SK-N-MC (cell line): ENCODE measurements at regions not wholly inside any gene's neighbourhood (a gene's known extent, or its start where the extent isn't known, plus 50 kb on each side); places are given as distances from the start of the nearest gene placed in this dataset.

ENCODE experiments used
- EZH2 ChIP-seq: fragments of 200-600 bp; sonication (generic); IDR thresholded peaks from one replicate; pipeline ENCODE4 v1.6.1; 2017; ENCODE audit warnings: antibody characterized with exemption
- POLR2AphosphoS5 ChIP-seq: IDR thresholded peaks from 2 replicates; pipeline ENCODE4 v1.6.1; 2012; ENCODE audit warnings: mild to moderate bottlenecking, low read depth, low read length, borderline replicate concordance

DNA sequence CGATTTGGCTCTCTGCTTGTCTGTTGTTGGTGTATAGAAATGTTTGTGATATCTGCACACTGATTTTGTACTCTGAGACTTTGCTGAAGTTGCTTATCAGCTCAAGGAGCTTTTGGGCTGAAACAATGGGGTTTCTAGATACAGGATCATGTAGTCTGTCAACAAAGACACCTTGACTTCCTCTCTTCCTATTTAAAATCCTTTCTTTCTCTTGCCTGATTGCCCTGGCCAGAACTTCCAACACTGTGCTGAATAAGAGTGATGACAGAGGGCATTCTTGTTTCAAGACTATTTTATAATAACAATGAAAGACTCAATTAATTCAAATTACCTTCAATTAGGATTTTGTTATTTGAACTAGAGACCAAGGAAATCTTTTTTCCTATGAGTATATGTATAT lies 692.5 kb downstream of the PRR16 start:
- TF ChIP-seq EZH2 = no peak
- no peak for TF ChIP-seq POLR2AphosphoS5
